ENCODE measurements at regions not wholly inside any gene's neighbourhood (a gene's known extent, or its start where the extent isn't known, plus 50 kb on each side); places are given as distances from the start of the nearest gene placed in this dataset.

DNA sequence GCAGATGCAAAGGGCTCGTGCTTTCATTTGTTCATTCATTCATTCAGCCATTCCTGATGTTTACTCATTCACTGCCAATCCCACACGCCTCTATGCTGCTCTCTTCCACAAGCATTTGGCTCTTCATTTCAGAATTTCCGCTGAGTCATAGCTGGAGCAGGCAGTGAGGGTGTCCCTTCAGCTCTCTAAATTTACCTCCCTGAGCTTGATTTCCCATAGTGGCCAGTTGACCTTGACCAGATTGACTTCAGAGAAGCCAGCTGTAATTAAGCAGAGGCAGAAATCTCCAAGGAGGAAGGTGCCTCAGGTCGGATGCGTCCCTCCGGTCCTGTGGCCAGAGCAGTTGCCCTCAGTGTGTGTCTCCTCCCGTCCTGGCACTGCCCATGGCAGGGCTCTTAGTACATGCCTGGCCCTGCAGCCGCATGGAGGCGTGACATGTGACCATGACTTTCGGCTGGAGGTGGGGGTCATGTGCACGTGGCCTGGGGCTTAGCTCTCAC, 267.2 kb upstream of the ECI2 start:
- DNase-seq, result no peak

DNA sequence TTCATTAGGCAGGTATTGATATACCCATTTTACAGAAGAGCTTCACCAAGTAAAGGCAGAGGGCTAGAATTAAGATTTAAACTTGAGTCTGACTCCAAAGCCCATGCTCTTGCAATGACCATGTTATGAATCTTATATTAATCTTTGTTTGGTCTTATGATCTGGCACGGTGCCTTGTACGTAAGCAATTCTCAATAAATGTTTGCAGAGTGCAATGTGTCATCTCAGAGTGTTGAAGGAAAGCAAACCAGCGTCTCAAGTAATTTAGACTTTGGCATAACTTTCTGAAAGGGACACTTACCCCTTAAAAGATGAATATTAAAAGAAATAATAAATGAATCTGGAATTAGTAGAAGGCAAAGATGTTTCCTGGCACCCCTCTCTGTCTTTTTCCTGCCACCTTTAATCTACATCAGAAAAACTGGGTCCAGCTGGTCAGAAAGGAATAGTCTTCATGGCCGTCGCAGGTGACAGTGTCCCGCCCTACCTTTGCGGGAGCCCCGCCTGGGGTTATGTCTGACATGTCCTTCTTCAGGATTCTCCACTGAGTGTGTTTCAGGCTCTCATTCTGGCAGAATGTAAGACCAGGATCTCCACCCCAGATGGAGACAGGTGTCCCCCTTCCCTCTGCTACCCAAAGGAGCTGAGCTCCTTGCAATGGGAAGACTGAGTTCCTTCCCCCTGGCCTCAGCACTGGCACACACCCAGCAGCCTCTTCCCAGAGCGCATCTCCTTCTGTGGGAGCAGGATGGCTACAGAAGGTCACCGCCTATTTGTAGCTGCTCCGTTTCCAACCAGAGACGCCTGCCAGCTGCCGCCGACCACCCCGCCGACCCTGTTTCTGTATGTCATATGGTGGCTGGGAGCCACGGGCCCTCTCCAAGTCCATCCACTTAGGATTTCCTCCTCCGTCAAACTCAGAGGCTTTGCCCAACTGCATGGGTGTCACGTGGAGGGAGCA, 266.3 kb upstream of the ECI2 start:
- no peak for DNase-seq

DNA sequence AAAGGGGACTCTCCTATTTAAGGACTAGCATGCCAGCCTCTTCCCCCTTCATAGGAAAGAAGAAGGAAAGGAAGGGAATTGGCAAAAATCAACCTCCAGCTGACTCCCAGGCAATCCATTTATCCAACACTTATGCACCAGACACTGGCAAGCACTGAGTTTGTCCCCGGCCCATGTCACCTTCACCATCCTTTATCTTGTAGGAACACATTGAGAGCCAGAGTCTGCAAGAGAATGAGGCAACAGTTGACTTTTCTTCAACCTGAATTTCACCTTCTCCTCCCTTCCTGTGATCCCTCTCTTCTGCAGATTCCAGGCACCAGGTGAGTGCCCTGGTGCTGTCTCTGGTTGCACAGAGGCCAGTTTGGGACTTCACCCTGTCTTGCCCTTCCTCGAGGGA, 264.3 kb upstream of the ECI2 start:
- no peak for DNase-seq

DNA sequence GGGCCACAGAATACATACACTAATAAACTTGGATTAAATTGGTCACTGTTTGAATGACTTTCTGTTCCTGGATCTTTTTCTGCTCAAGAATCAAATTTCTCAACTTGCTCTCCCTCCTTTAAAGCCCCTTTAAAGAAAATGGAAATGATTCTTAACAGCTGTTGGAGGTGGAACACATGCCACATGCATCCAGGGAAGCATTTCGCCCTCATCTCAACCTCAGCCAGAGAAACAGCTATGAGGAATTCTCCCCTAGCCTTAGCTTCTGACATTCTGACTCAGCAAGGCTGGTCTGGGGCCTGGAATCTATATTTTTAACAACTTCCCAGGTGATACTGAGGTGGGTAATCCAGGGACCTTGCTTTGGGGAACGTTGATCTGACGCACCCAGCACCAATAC, 263.4 kb upstream of the ECI2 start:
- DNase-seq, result no peak

DNA sequence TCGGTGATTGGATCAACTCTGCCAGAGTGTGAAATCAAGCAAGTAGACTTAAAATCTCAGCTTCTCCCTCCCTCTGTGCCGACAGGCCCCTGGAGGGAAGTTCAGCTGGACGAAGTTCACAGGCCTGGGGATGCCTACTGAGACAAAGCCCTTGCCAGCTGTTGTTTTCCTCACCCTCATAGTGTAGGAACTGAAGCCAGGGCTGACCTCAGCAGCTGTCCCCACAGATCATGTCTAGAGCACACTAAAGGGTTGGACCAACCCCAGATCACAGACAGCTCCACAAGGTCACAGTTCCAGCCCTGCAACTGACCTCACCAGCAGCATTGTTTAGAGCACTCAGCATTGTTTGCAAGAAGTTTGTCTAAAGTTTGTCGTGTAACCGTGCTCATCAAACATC, 261.9 kb upstream of the ECI2 start:
- DNase-seq, result no peak

DNA sequence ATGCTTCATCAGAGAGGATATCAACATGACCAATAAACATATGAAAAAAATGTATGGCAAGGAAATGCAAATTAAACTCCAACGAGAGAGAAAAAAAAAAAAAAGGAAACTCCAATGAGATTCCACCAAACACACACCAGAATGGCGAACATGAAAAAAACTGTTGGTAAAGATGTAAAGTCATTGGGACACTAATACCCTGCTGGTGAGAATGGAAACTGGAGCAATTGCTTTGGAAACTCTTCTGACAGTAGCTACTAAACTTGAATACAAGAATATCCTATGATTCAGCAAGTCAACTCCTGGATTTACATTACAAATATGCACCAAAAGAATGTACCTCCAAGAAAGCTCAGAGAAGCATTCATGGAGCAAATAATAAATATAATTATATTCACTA, 260.7 kb upstream of the ECI2 start:
- DNase-seq, result no peak

DNA sequence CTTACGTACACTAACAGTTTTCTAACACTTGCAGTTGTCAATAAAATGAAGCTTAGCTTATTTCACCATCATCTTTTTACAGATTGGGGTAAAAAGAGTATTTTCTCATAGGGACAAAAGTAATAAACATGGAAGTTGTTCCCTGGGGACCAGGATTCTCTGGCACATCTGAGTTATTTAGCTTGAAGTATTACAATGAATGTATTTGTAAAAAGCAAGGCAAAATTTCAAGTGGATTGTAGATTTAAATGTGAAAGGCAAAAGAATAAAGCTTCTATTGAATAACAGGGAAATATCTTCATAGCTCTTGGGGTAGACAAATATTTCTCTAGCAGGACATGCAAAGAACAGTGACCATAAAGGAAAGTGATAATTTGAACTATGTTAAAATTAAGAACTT, 260.0 kb upstream of the ECI2 start:
- DNase-seq, result no peak

DNA sequence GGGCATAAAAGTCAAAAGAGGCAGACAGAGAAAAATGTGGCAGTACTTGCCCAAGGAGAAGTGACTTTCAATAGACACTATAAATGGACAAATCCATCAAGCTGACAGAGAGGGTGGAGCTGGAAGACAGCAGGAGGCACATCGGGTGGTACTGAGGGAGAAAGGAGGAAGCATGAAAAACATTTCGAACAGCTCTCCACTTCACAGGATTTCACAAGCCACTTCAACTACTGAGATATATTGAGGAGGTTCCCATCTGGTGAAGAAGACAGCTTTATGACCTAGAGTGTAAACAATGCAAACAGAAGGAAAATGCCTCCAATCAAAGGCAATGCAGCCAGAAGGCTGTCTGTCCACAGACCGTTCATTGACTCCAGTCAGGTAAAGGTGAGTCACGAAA, 259.4 kb upstream of the ECI2 start:
- DNase-seq, result no peak

DNA sequence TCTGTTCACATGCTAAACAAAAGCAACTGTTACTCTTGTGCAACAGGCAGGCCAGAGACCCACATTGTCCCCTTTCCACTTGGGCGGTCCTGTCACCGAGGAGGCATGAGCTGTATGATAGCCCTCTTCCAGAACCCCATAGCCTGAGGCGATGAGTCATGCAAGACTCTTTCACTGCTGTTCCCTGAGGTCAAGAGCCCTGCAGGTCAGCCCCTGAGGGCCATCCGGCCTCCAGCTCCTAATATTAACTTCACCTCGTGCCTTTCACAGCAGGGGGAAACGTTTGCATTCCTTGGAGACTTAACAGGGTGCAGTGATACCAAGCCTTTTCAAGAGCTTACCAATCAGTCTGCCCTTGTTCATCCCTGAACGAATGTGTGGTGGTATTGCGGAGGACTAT, 253.3 kb upstream of the ECI2 start:
- DNase-seq, result no peak

DNA sequence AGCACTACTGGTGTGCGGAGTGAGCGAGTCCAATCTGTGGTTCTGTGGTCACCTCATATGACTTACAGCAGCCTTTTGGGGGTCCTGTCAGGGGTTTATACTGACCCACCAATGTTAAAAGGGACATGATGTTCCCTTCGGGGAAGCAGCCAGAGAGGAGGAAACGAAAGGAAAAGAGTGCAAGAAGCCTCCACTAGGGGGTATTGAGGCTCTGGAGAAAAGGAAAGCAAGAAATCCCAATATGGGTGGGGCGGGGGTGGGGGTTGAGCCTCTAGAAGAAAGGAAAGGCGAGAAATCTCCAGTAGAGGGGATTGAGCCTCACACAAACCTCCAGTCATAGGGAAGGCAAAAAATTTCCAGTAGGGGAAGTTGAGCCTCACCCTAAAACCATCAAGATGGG, 249.3 kb upstream of the ECI2 start:
- no peak for DNase-seq

DNA sequence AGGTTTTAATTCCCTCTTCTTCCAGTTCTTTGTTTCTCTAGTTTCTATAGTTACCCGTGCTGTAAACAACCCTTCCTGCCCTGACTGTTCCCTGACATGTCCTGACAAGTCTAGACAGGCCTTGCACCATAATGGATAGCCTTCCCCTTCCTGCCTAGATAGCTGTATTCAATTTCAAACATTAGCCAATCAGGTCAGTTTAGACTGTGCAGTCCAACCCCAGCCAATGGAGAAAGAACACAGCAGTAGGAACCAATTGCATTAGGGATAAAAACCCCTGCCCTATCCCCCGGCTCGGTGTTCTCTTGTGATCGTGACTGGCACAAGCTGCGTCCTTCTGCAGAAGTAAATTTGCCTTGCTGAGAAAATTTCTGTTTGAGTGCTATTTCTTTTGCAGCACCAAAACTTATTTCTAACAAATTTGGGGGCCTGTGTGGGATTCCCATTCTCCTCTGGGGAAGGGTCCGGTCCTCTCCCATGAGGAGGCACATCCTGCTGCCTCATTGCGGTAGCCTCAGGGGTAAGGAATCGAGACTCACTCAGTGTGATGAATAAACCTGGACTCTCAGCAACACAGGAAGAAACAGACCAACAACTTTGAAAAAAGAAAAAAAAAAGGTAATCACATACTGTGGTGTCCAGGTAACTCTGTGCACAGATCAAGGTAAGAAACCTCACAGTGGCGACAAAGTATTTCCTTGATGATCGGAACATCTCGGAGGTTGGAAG, 248.7 kb upstream of the ECI2 start:
- DNase-seq, result no peak

DNA sequence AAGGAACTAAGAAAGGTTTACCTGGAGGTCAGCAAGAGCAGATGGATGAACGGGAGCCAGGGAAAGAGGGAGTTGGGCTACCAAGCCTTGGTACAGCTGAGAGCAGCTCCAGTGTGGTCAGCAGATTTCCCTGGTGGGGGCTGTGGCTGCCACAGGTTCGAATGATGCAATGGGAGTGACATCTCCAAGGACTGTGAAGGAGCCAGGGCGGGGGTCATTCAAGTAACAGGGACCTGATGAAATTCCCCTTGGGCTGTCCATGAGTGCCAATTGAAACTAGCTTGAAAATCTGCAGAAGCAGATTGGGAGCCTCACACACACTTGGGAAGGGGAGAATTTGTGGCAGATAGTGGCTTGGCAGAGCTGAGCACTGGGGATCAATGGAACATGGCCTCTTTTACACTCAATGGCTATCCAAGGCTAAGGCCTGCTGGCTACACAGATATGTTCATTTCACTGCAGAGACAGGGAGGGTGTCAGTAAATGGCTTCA, 247.0 kb upstream of the ECI2 start:
- DNase-seq, result no peak

DNA sequence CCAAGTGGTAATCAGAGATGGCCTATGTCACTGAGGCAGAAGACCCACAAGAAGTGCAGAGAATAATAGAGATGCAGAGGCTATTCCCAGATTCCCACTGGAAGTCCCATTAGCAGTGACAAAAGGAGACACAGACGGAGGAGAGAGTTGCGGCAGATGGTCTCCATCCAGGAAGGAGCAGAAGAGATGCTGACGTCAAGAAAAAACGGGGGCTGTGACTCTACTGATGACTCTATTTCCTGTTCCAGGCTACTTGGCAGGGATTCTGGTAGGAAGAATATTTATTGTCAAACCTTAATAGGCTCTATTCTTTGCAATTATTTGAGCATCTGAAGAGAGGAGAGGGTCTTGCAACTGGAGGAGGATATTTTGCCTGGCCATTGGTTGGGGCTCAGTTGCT, 246.0 kb upstream of the ECI2 start:
- no peak for DNase-seq

DNA sequence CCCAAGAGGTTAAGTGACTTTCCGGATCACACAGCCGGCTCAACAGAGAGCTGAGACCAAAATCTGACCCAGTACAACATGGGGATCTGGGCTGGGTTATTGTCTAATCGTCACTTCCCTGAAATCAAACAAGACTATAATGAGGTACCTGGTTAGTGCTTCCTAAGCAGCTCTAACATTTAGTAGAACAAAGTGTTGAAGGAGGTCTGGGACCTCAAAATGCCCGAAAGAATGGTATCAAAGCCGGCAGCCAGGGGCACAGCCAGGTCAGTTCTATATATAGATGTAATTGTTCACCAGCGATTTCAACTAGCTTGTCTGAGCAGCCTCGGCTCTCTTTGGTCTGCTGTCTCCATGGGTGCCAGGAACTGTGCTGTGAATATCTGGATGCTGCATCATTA, 245.5 kb upstream of the ECI2 start:
- DNase-seq, result no peak

DNA sequence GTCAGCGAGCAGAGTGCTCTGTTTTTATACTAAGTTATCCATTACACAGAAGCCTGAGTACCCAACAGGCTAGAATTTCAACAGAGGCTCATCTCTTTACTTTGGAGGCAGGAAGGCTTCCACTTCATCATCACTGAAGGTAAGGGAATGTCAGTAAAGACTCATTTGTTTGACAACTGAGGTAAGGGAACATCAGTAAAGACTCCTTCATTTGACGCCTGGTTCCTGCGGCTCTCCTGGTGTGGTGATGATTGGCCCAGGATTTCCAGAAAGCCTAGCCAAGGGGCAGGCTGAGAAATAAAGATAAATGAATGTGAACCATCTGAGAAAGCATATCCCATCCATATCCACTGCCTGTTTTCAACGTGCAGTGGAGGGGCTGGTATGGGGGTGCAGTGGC, 244.6 kb upstream of the ECI2 start:
- no peak for DNase-seq

DNA sequence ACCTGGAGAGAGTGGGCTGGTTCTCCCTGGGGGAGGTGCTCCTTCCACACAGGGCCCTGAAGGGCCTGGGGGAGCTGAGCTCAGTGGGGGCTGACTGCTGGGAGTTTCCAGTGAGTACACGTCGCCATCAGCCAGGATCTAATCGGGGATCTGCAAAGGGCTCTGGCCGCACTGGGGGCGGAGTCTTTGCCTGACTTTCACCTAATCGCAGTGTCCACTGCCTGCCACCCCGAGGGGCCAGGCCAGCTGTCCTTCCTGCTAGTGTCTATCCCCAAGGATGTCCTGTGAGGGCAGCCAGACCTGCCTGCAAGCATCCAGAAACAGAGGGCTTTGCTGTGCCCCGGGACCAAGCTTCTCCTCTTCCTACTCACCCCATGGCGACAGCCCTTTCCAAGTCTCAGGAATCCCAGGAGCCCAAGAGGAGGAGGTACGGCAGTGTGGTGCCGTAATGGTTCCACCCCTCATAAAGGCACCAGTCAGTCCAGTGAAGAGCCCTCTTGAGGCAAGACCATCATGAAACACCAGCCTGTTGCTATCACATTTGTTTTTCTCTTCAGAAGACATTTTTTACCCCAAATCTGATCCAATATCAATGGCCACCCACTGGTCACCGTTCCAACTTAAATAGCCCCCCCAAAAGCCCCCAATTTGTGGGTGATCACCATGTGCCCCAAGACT, 243.1 kb upstream of the ECI2 start:
- DNase-seq, result no peak

DNA sequence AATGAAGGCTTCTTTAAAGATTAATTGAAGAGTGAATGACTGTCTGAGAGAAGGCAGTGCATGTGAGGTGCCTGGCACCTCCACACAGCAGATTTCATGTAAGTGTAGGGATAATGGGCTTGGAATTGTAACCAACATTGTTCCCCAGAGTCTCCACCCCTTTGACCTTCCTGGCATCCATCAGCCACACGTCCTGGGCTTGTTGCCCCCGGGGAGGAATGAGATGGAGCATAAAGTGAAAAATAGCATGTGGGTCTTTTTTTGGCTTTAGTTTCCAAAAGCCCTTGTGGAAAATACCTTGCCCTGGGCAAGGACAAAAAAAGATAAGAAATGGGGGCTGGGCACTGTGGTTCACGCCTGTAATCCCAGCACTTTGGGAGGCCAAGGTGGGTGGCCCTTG, 242.2 kb upstream of the ECI2 start:
- no peak for DNase-seq

DNA sequence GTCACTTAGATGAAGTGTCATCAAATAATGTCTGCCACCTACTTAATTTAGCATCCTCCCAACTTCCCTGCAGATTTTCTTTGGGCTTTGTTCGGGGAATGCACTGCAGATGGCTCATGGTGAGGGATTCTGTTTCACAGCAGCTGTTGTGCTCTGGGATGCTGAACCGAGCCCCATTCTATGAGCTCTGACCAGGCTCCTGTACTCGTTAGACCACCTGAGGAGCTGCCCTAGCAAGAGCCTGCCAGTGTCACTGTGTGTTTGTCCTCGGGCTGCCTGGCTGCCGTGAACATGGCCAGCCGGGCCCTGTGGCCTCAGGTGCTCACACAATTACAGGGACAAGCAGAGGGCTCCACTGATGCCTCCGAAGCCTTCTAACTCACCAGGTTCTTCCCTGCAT, 238.8 kb upstream of the ECI2 start:
- no peak for DNase-seq

DNA sequence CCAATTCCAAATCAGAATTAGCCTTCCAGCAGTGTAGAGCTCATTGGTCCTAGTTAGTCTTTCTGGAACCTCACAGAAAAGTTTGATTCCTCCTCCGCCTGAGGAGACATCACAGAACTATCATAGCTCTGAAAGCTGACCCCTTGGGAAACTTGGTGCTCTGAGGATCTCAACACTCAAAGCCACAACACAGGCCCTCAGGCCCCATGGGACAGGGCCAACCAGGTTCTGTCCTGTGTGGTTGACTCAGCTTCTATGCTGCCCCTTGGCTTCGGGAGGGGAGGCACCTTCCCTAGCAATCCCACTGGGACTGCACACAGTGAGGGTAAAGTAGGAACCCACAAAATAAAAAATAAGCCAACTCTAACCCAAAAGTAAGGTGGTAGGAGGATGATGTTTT, 237.5 kb upstream of the ECI2 start:
- no peak for DNase-seq

DNA sequence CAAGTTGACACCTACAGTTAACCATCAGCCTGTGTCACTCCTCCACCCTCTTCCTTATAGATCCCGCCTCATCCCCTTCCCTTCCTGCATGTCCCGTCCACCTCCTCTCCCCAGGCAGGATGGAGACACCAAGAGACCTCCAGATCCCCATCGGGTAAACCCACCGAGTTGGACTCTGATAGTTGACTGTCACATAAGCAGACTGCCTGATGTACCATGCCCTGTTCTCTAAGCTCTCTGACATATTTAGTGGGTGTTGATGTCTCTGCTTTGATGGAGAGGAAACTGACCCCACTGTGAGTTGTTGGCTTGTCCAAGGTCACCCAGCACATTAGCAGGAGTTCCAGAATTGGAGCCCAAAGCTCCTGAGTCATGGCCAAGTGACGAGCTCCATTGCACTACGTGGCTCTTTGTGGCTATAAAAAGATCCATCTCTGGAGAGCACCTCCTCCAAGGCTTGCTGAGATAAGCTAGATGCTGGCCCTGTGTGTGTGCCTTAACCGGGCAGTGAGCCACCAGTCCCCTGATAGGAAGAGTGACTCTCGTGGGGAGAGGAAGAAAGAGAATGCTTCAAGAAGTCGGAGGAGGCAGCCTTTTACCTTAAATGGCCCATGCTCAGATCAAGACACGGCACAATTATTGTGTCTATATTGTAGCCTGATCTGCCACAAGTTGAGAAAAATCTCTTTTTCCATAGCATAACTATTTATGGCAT, 236.0 kb upstream of the ECI2 start:
- no peak for DNase-seq

DNA sequence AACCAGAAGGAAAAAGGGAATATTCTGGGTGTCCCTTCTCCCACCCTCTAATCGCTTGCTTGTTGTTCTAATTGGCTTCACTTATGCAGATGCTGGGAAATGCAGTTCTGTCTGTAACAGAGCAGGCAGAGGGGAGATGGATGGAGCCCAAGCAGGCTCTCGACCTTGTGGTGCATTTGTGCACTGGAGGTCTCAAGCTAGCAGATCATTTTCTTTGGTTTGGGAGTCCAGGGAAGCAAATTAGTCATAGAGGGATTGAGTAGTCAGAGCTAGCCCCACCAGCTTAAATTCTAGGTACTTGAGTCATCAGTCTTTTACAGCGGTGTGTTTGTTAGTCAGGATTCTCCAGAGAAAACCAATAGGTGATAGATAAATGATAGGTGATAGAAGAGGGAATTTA, 234.7 kb upstream of the ECI2 start:
- no peak for DNase-seq

DNA sequence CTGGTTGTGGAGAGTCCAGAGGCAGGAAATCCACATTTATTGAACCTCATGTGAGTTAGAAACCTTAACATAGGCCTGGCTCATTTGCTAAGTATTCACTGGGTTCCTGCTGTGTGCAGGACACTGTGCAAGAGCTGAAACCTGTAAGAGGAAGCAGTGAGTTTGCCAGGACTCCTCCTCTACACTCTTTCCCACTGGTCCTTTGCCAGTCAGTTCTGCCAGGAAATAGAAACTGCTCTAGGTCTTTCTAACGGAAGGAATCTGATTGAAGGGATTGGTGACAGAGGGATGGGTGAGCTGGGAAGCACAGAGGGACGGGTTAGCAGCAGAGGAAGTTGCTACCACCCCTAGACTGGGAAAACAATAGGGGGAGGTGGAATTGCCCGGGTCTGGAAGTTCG, 234.2 kb upstream of the ECI2 start:
- DNase-seq, result no peak

DNA sequence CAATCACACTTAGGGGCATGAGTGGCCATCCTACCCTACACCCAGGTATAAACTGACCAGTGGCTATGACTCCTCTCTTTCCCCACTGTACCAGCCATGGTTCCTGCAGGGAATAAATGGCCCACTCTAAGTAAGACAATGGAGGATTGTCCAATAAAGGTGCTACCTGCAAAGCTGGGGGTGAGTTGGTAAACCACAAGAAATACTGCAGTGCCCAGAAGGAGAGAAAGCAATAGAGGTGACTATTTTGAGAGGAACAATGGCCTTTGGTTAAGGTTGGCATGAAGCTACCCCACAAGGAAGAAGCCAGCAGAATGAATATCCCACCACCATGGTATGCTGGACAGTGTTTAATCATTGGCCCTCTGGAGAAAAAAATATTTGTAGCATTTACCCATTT, 233.3 kb upstream of the ECI2 start:
- DNase-seq, result no peak
